GM23338 (cell line): ENCODE measurements at regions not wholly inside any gene's neighbourhood (a gene's known extent, or its start where the extent isn't known, plus 50 kb on each side); places are given as distances from the start of the nearest gene placed in this dataset.
A peak's percentile ranks its signal among the peaks of the same experiment; 100 is the strongest.

ENCODE experiments used
- ATAC-seq: fragments of 200-7000 bp; cut with Tn5 transposase; 3 replicates; pipeline ENCODE4 v1.9.1; 2020
- DNase-seq: peaks from one replicate; pipeline ENCODE4 v3.0.0-alpha.2; 2015; ENCODE audit warnings: low spot score
- H2AFZ ChIP-seq: fragments of 200-600 bp; sonication (generic); 2 replicates; pipeline ENCODE4 v1.8.0; 2016; ENCODE audit warnings: antibody characterized with exemption, mild to moderate bottlenecking, moderate library complexity
- H3F3A ChIP-seq: fragments of 200-600 bp; sonication (generic); replicated peaks from 2 replicates; pipeline ENCODE4 v1.8.0; 2017; ENCODE audit warnings: antibody characterized with exemption, mixed run types, low read depth
- H3K27ac ChIP-seq: fragments of 200-600 bp; sonication (generic); 2 replicates; pipeline ENCODE4 v1.6.1; 2016; ENCODE audit warnings: low read depth
- H3K27me3 ChIP-seq: fragments of 200-600 bp; sonication (generic); 2 replicates; pipeline ENCODE4 v1.8.0; 2016; ENCODE audit warnings: mild to moderate bottlenecking, mixed run types, moderate library complexity; ENCODE audit not compliant: insufficient read depth
- H3K36me3 ChIP-seq: fragments of 200-600 bp; sonication (generic); 2 replicates; pipeline ENCODE4 v1.8.0; 2016; ENCODE audit warnings: mild to moderate bottlenecking; ENCODE audit not compliant: insufficient read depth
- H3K4me1 ChIP-seq: fragments of 200-600 bp; sonication (generic); 2 replicates; pipeline ENCODE4 v1.8.0; 2016; ENCODE audit warnings: mild to moderate bottlenecking, moderate library complexity; ENCODE audit not compliant: insufficient read depth
- H3K4me2 ChIP-seq: fragments of 200-600 bp; sonication (generic); 2 replicates; pipeline ENCODE4 v1.7.1; 2017; ENCODE audit warnings: mixed run types
- H3K4me3 ChIP-seq: fragments of 200-600 bp; sonication (generic); 2 replicates; pipeline ENCODE4 v1.6.1; 2016; ENCODE audit warnings: mixed run types
- H3K79me2 ChIP-seq: fragments of 200-600 bp; sonication (generic); replicated peaks from 2 replicates; pipeline ENCODE4 v1.8.0; 2017; ENCODE audit warnings: mild to moderate bottlenecking; ENCODE audit not compliant: insufficient read depth
- H3K9me2 ChIP-seq: fragments of 200-600 bp; sonication (generic); 2 replicates; pipeline ENCODE4 v1.8.0; 2017; ENCODE audit not compliant: insufficient read depth
- H4K20me1 ChIP-seq: fragments of 200-600 bp; sonication (generic); replicated peaks from 2 replicates; pipeline ENCODE4 v1.8.0; 2017; ENCODE audit warnings: mild to moderate bottlenecking; ENCODE audit not compliant: insufficient read depth
- H3K27ac Mint-ChIP-seq: 2 replicates; pipeline ENCODE4 v1.8.0; 2020; ENCODE audit warnings: inconsistent platforms, mild to moderate bottlenecking, moderate library complexity, mixed read lengths
- H3K27me3 Mint-ChIP-seq: 3 replicates; pipeline ENCODE4 v1.8.0; 2022; ENCODE audit warnings: low read depth, mild to moderate bottlenecking, moderate library complexity, mixed read lengths, inconsistent platforms; ENCODE audit not compliant: insufficient read depth, poor library complexity
- H3K36me3 Mint-ChIP-seq: 3 replicates; pipeline ENCODE4 v1.8.0; 2021; ENCODE audit warnings: low read depth, mild to moderate bottlenecking, inconsistent platforms, moderate library complexity, mixed read lengths
- H3K4me1 Mint-ChIP-seq: 3 replicates; pipeline ENCODE4 v1.8.0; 2020; ENCODE audit warnings: mild to moderate bottlenecking, inconsistent platforms, mixed read lengths
- H3K4me3 Mint-ChIP-seq: 3 replicates; pipeline ENCODE4 v1.8.0; 2021; ENCODE audit warnings: moderate library complexity, mild to moderate bottlenecking, inconsistent platforms, mixed read lengths
- H3K9me3 Mint-ChIP-seq: 3 replicates; pipeline ENCODE4 v1.8.0; 2020; ENCODE audit warnings: moderate library complexity, mild to moderate bottlenecking, inconsistent platforms, mixed read lengths
- EZH2 ChIP-seq: fragments of 200-600 bp; sonication (generic); IDR thresholded peaks from one replicate; pipeline ENCODE4 v1.8.0; 2017; ENCODE audit warnings: antibody characterized with exemption, mild to moderate bottlenecking, low read depth; ENCODE audit not compliant: unreplicated experiment
- JUNB ChIP-seq: IDR thresholded peaks from one replicate; pipeline ENCODE4 v1.6.1; 2016; ENCODE audit warnings: antibody characterized with exemption; ENCODE audit not compliant: unreplicated experiment
- NANOG ChIP-seq: IDR thresholded peaks from 2 replicates; pipeline ENCODE4 v1.6.1; 2016; ENCODE audit warnings: antibody characterized with exemption, borderline replicate concordance
- POLR2AphosphoS5 ChIP-seq: IDR thresholded peaks from 2 replicates; pipeline ENCODE4 v1.6.1; 2016; ENCODE audit warnings: antibody characterized with exemption, low read depth
- STAT1 ChIP-seq: IDR thresholded peaks from one replicate; pipeline ENCODE4 v1.6.1; 2016; ENCODE audit warnings: antibody characterized with exemption; ENCODE audit not compliant: unreplicated experiment
- TF ChIP-seq, protein P1 (sequence below): IDR thresholded peaks from one replicate; pipeline ENCODE4 v1.6.1; 2018; ENCODE audit warnings: antibody characterized with exemption; ENCODE audit not compliant: unreplicated experiment
- TF ChIP-seq, protein P2 (sequence below): fragments of 250-450 bp; sonication (Bioruptor Pico); IDR thresholded peaks from 2 replicates; pipeline ENCODE4 v1.5.0; 2020; ENCODE audit warnings: mild to moderate bottlenecking, moderate library complexity
- TF ChIP-seq, protein P3 (sequence below), 2 experiments: fragments of 200-600 bp in 1 of 2; sonication (generic) in 1 of 2; conservative IDR thresholded peaks; 2 replicates each; pipeline versions ENCODE4 v1.5.1 to v1.6.1; 2016 to 2017; ENCODE audit warnings: antibody characterized with exemption in 2 of 2, low read depth in 2 of 2, mild to moderate bottlenecking in 2 of 2, moderate library complexity in 1 of 2

DNA sequence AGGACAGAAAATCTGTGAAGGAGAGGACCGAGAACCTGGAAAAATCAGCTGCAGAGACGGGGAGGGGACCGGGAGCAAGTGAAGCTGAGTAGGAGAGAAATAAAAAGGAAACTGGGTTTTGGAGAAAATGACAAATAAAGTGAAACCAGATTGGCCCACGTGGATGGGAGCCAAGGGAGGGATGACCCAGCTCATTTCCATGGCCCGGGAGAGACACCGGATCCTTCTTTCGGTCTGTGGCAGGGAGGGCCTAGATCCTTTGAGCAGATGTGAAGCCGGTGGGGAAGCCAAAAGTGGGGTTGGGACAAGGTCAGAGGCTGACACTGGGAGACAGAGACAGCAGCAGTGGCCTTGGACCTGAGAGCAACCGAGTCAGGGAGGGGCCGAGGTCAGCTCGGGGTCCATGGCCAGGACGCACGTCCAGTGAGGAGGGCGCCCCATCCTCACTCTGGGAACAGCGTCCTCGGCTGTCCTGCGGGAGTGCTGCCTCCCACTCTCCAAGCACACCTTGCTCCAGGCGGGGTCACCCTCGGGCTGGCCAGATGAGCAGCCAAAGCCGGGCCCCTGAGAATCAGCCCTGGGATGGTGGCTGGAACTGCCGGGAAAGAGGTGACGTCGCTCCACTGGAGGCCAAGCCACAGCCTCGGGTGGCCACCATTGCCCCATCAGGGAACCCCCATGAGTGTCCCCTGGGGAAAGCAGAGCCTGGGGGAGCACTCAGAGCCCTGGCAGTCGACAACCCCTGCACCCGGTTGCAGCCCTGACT is 50.8 kb upstream of the CDR2 start:
- H3K27ac Mint-ChIP-seq = no peak overlapping the region; the same call in 1 of the 2 replicates
- Histone ChIP-seq H3K4me2 (no peak overlapping the region), H3F3A (0 out of 2 replicates have a peak, but pooled peaks cover 5% of the 10 kb centered on the region), H3K9me2 (no peaks in the 10 kb centered on the region), H3K4me3 (no peak overlapping the region), H3K27me3 (no peaks in the 10 kb centered on the region), H2AFZ (no peak overlapping the region), H3K4me1 (no peaks in the 10 kb centered on the region), H3K36me3 (no peaks in the 10 kb centered on the region), H3K79me2 (no peaks in the 10 kb centered on the region), H4K20me1 (0 out of 2 replicates have a peak, but pooled peaks cover 2% of the 10 kb centered on the region), H3K27ac (no peak overlapping the region)
- peaks cover 44% of the 10 kb centered on the region for H3K36me3 Mint-ChIP-seq
- H3K4me1 Mint-ChIP-seq = no peaks in the 10 kb centered on the region; the same call in 2 of the 3 replicates
- H3K4me3 Mint-ChIP-seq = no peak overlapping the region
- H3K27me3 Mint-ChIP-seq = peaks cover 4% of the 10 kb centered on the region
- DNase-seq = no peak
- H3K9me3 Mint-ChIP-seq = no peaks in the 10 kb centered on the region
- TF ChIP-seq, protein P1, sequence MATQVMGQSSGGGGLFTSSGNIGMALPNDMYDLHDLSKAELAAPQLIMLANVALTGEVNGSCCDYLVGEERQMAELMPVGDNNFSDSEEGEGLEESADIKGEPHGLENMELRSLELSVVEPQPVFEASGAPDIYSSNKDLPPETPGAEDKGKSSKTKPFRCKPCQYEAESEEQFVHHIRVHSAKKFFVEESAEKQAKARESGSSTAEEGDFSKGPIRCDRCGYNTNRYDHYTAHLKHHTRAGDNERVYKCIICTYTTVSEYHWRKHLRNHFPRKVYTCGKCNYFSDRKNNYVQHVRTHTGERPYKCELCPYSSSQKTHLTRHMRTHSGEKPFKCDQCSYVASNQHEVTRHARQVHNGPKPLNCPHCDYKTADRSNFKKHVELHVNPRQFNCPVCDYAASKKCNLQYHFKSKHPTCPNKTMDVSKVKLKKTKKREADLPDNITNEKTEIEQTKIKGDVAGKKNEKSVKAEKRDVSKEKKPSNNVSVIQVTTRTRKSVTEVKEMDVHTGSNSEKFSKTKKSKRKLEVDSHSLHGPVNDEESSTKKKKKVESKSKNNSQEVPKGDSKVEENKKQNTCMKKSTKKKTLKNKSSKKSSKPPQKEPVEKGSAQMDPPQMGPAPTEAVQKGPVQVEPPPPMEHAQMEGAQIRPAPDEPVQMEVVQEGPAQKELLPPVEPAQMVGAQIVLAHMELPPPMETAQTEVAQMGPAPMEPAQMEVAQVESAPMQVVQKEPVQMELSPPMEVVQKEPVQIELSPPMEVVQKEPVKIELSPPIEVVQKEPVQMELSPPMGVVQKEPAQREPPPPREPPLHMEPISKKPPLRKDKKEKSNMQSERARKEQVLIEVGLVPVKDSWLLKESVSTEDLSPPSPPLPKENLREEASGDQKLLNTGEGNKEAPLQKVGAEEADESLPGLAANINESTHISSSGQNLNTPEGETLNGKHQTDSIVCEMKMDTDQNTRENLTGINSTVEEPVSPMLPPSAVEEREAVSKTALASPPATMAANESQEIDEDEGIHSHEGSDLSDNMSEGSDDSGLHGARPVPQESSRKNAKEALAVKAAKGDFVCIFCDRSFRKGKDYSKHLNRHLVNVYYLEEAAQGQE = no peak
- TF ChIP-seq POLR2AphosphoS5 (no peak), JUNB (no peak), NANOG (no peak), EZH2 (no peak), STAT1 (no peak)
- TF ChIP-seq, protein P2, sequence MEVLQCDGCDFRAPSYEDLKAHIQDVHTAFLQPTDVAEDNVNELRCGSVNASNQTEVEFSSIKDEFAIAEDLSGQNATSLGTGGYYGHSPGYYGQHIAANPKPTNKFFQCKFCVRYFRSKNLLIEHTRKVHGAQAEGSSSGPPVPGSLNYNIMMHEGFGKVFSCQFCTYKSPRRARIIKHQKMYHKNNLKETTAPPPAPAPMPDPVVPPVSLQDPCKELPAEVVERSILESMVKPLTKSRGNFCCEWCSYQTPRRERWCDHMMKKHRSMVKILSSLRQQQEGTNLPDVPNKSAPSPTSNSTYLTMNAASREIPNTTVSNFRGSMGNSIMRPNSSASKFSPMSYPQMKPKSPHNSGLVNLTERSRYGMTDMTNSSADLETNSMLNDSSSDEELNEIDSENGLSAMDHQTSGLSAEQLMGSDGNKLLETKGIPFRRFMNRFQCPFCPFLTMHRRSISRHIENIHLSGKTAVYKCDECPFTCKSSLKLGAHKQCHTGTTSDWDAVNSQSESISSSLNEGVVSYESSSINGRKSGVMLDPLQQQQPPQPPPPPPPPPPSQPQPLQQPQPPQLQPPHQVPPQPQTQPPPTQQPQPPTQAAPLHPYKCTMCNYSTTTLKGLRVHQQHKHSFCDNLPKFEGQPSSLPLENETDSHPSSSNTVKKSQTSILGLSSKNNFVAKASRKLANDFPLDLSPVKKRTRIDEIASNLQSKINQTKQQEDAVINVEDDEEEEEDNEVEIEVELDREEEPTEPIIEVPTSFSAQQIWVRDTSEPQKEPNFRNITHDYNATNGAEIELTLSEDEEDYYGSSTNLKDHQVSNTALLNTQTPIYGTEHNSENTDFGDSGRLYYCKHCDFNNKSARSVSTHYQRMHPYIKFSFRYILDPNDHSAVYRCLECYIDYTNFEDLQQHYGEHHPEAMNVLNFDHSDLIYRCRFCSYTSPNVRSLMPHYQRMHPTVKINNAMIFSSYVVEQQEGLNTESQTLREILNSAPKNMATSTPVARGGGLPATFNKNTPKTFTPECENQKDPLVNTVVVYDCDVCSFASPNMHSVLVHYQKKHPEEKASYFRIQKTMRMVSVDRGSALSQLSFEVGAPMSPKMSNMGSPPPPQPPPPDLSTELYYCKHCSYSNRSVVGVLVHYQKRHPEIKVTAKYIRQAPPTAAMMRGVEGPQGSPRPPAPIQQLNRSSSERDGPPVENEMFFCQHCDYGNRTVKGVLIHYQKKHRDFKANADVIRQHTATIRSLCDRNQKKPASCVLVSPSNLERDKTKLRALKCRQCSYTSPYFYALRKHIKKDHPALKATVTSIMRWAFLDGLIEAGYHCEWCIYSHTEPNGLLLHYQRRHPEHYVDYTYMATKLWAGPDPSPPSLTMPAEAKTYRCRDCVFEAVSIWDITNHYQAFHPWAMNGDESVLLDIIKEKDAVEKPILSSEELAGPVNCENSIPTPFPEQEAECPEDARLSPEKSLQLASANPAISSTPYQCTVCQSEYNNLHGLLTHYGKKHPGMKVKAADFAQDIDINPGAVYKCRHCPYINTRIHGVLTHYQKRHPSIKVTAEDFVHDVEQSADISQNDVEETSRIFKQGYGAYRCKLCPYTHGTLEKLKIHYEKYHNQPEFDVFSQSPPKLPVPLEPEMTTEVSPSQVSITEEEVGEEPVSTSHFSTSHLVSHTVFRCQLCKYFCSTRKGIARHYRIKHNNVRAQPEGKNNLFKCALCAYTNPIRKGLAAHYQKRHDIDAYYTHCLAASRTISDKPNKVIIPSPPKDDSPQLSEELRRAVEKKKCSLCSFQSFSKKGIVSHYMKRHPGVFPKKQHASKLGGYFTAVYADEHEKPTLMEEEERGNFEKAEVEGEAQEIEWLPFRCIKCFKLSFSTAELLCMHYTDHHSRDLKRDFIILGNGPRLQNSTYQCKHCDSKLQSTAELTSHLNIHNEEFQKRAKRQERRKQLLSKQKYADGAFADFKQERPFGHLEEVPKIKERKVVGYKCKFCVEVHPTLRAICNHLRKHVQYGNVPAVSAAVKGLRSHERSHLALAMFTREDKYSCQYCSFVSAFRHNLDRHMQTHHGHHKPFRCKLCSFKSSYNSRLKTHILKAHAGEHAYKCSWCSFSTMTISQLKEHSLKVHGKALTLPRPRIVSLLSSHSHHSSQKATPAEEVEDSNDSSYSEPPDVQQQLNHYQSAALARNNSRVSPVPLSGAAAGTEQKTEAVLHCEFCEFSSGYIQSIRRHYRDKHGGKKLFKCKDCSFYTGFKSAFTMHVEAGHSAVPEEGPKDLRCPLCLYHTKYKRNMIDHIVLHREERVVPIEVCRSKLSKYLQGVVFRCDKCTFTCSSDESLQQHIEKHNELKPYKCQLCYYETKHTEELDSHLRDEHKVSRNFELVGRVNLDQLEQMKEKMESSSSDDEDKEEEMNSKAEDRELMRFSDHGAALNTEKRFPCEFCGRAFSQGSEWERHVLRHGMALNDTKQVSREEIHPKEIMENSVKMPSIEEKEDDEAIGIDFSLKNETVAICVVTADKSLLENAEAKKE (CRISPR knock-in tag) = no peak
- TF ChIP-seq, protein P3, sequence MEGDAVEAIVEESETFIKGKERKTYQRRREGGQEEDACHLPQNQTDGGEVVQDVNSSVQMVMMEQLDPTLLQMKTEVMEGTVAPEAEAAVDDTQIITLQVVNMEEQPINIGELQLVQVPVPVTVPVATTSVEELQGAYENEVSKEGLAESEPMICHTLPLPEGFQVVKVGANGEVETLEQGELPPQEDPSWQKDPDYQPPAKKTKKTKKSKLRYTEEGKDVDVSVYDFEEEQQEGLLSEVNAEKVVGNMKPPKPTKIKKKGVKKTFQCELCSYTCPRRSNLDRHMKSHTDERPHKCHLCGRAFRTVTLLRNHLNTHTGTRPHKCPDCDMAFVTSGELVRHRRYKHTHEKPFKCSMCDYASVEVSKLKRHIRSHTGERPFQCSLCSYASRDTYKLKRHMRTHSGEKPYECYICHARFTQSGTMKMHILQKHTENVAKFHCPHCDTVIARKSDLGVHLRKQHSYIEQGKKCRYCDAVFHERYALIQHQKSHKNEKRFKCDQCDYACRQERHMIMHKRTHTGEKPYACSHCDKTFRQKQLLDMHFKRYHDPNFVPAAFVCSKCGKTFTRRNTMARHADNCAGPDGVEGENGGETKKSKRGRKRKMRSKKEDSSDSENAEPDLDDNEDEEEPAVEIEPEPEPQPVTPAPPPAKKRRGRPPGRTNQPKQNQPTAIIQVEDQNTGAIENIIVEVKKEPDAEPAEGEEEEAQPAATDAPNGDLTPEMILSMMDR (conservative IDR thresholded peaks at IDR 0.05; ENCODE audit: low read depth in 2 of 2) = peak in 1 of 2 experiments; percentile 12; a peak in 1 of 4 replicates
- peak; percentile 62 for ATAC-seq
